B cell (primary cell): ENCODE measurements at regions not wholly inside any gene's neighbourhood (a gene's known extent, or its start where the extent isn't known, plus 50 kb on each side); places are given as distances from the start of the nearest gene placed in this dataset.

Source experiments
- ATAC-seq: fragments of 200-7000 bp; cut with Tn5 transposase; one replicate; pipeline ENCODE4 v1.10.0; 2021; ENCODE audit warnings: low read depth, mild to moderate bottlenecking, moderate number of reproducible peaks, moderate library complexity
- CTCF ChIA-PET: fragments of 350-600 bp; sonication (Branson Sonifier 250); formaldehyde crosslinking; loops from one replicate; lab custom pipeline; 2021; ENCODE audit warnings: antibody characterized with exemption, inconsistent platforms; lab: Charles Lee
- POLR2A ChIA-PET: fragments of 350-600 bp; sonication (Branson Sonifier 250); formaldehyde crosslinking; loops from one replicate; lab custom pipeline; 2021; ENCODE audit warnings: antibody characterized with exemption; lab: Charles Lee
- DNase-seq: peaks from one replicate; pipeline ENCODE4 v3.0.0; 2013
- H2AFZ ChIP-seq: 2 replicates; pipeline ENCODE4 v1.6.1; 2012; ENCODE audit warnings: mild to moderate bottlenecking, low read depth, low read length; ENCODE audit not compliant: insufficient read depth, poor library complexity, severe bottlenecking
- H3K27ac ChIP-seq, 2 donors: 1 replicate in 1 of 2; 2 replicates in 1 of 2; pipeline ENCODE4 v1.5.1; 2012 to 2013; ENCODE audit warnings: low read length in 2 of 2, mild to moderate bottlenecking in 2 of 2, moderate library complexity in 1 of 2
- H3K27me3 ChIP-seq, 4 experiments: fragments of 200-600 bp in 1 of 4; sonication (generic) in 1 of 4; replicated peaks in 1 of 4; 1 replicate in 2 of 4; 2 replicates in 2 of 4; pipeline versions ENCODE4 v1.6.1 to v1.7.0; 2013 to 2016; ENCODE audit warnings: low read length in 3 of 4, mild to moderate bottlenecking in 2 of 4, mixed read lengths in 1 of 4, moderate library complexity in 1 of 4; ENCODE audit not compliant: insufficient read depth in 4 of 4, control insufficient read depth in 3 of 4; ENCODE audit errors: control extremely low read depth in 1 of 4
- H3K36me3 ChIP-seq, 2 experiments: replicated peaks in 1 of 2; 1 replicate in 1 of 2; 2 replicates in 1 of 2; pipeline versions ENCODE4 v1.6.1 to v1.7.1; 2013; ENCODE audit warnings: low read length in 1 of 2; ENCODE audit not compliant: insufficient read depth in 2 of 2, control insufficient read depth in 1 of 2; ENCODE audit errors: control extremely low read depth in 1 of 2, extremely low read depth in 1 of 2
- H3K4me1 ChIP-seq, 2 donors: fragments of 200-600 bp in 1 of 2; sonication (generic) in 1 of 2; 1 replicate in 1 of 2; 2 replicates in 1 of 2; pipeline versions ENCODE4 v1.5.1 to v1.6.1; 2013 to 2017; ENCODE audit warnings: low read length in 2 of 2; ENCODE audit not compliant: control insufficient read depth in 2 of 2, insufficient read depth in 2 of 2
- H3K4me2 ChIP-seq: replicated peaks from 2 replicates; pipeline ENCODE3; 2012; ENCODE audit warnings: mild to moderate bottlenecking, low read depth, low read length; ENCODE audit not compliant: poor library complexity, severe bottlenecking
- H3K4me3 ChIP-seq, 5 experiments: fragments of 200-600 bp in 1 of 5; sonication (generic) in 1 of 5; 1 replicate in 3 of 5; 2 replicates in 2 of 5; pipeline versions ENCODE4 v1.5.1 to v1.7.0; 2011 to 2016; ENCODE audit warnings: low read length in 4 of 5, mild to moderate bottlenecking in 4 of 5, low read depth in 2 of 5, control low read depth in 1 of 5, moderate library complexity in 1 of 5; ENCODE audit not compliant: insufficient read depth in 1 of 5; ENCODE audit errors: control extremely low read depth in 1 of 5, extremely low read depth in 1 of 5
- H3K79me2 ChIP-seq: fragments of 200-600 bp; sonication (generic); one replicate; pipeline ENCODE4 v1.6.0; 2016; ENCODE audit warnings: low read length; ENCODE audit not compliant: control insufficient read depth, insufficient read depth
- H3K9ac ChIP-seq: fragments of 200-600 bp; sonication (generic); 2 replicates; pipeline ENCODE4 v1.6.1; 2017; ENCODE audit warnings: mild to moderate bottlenecking, low read length, moderate library complexity
- H3K9me3 ChIP-seq, 3 donors: one replicate each; pipeline versions ENCODE4 v1.6.1 to v1.7.1; 2013; ENCODE audit warnings: low read length in 2 of 3; ENCODE audit not compliant: control insufficient read depth in 2 of 3, insufficient read depth in 1 of 3; ENCODE audit errors: control extremely low read depth in 1 of 3
- H4K20me1 ChIP-seq: 2 replicates; pipeline ENCODE4 v1.6.0; 2012; ENCODE audit warnings: mild to moderate bottlenecking, low read length; ENCODE audit not compliant: insufficient read depth, control insufficient read depth, poor library complexity, severe bottlenecking
- H3K27ac Mint-ChIP-seq: one replicate; pipeline ENCODE4 v1.8.0; 2021; ENCODE audit warnings: mixed read lengths
- H3K27me3 Mint-ChIP-seq: one replicate; pipeline ENCODE4 v1.8.0; 2021; ENCODE audit warnings: mixed read lengths
- H3K4me1 Mint-ChIP-seq: one replicate; pipeline ENCODE4 v1.8.0; 2021; ENCODE audit warnings: mixed read lengths
- H3K4me3 Mint-ChIP-seq: one replicate; pipeline ENCODE4 v1.8.0; 2021; ENCODE audit warnings: mixed read lengths
- H3K9me3 Mint-ChIP-seq: one replicate; pipeline ENCODE4 v1.8.0; 2022; ENCODE audit warnings: mixed read lengths; ENCODE audit not compliant: insufficient read depth
- EZH2 ChIP-seq: IDR thresholded peaks from 2 replicates; pipeline ENCODE4 v1.6.1; 2012; ENCODE audit warnings: borderline replicate concordance, low read depth, mild to moderate bottlenecking, moderate library complexity, low read length; ENCODE audit not compliant: insufficient read depth, poor library complexity, severe bottlenecking
- WGBS: methylation state at CpG from one replicate; pipeline ENCODE4 v1.1.5; 2013; ENCODE audit warnings: missing lambda C conversion rate; ENCODE audit not compliant: insufficient coverage; 5-methylcytosine and 5-hydroxymethylcytosine counted together
- intact Hi-C: fragments of 100-400 bp; cut with micrococcal nuclease; formaldehyde crosslinking; loops from one replicate; pipeline ENCODE4 v1.10.0; 2022
- TF ChIP-seq, protein P1 (sequence below): fragments of 200-600 bp; IDR thresholded peaks from one replicate; pipeline ENCODE4 v1.8.0; 2022; ENCODE audit warnings: antibody characterized with exemption, mild to moderate bottlenecking

GRCh38 chr6:40282986-40283385, 304.2 kb downstream of the LRFN2 start:
- Histone ChIP-seq H3K9me3 (no peaks in the 10 kb centered on the region), H3K36me3 (no peaks in the 10 kb centered on the region), H3K79me2 (no peaks in the 10 kb centered on the region), H3K9ac (no peak overlapping the region), H3K4me2 (no peak overlapping the region), H3K27me3 (peaks cover 0 to 9% (median 1%) of the 10 kb centered on the region in 4 experiments), H3K4me3 (no peak overlapping the region), H2AFZ (no peak overlapping the region), H3K4me1 (no peaks in the 10 kb centered on the region), H3K27ac (no peak overlapping the region), H4K20me1 (no peaks in the 10 kb centered on the region)
- Mint-ChIP-seq H3K4me1 (no peaks in the 10 kb centered on the region), H3K4me3 (no peak overlapping the region), H3K9me3 (no peaks in the 10 kb centered on the region), H3K27ac (no peak overlapping the region), H3K27me3 (peaks cover 31% of the 10 kb centered on the region)
- ChIA-PET POLR2A (no interaction called here), CTCF (no interaction called here)
- no peak for DNase-seq
- ATAC-seq, result no peak
- intact Hi-C loops, result no loop called here
- WGBS, result 90% methylated on average over 1 of the region's 2 CpGs
- TF ChIP-seq, protein P1, sequence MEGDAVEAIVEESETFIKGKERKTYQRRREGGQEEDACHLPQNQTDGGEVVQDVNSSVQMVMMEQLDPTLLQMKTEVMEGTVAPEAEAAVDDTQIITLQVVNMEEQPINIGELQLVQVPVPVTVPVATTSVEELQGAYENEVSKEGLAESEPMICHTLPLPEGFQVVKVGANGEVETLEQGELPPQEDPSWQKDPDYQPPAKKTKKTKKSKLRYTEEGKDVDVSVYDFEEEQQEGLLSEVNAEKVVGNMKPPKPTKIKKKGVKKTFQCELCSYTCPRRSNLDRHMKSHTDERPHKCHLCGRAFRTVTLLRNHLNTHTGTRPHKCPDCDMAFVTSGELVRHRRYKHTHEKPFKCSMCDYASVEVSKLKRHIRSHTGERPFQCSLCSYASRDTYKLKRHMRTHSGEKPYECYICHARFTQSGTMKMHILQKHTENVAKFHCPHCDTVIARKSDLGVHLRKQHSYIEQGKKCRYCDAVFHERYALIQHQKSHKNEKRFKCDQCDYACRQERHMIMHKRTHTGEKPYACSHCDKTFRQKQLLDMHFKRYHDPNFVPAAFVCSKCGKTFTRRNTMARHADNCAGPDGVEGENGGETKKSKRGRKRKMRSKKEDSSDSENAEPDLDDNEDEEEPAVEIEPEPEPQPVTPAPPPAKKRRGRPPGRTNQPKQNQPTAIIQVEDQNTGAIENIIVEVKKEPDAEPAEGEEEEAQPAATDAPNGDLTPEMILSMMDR, result no peak
- no peak for TF ChIP-seq EZH2

DNA sequence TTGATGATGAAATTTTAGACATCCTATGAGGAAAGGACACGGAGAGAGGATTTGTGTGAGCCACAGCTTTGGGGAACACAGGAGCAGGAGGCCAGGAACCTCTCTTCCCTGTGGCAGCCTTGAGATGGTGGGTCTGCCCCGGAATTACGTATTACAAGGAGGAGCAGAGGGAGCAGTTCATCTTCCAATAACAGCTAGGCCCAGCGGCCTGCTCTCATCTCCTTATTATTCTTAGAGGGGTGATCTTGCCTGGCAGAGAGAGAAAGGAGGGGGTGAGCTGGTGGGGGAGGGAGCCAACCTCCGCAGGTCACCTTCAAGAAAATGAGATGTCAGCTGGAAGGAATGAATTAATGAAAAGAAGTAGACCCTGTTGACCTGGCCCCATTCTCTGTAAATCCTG, 305.8 kb downstream of the LRFN2 start:
- H3K4me3 ChIP-seq, result no peak overlapping the region
- H3K9me3 Mint-ChIP-seq, result no peaks in the 10 kb centered on the region
- H3K27ac ChIP-seq, result no peak overlapping the region
- no peak for ATAC-seq
- TF ChIP-seq, protein P1, result no peak
- TF ChIP-seq EZH2, result no peak
- no peaks in the 10 kb centered on the region for H3K36me3 ChIP-seq
- no peaks in the 10 kb centered on the region for H3K4me1 ChIP-seq
- no peak overlapping the region for H3K9ac ChIP-seq
- 94% methylated on average over 2 of the region's 5 CpGs for WGBS
- H3K4me2 ChIP-seq, result no peak overlapping the region
- no peak overlapping the region for H3K27ac Mint-ChIP-seq
- no peak overlapping the region for H3K4me3 Mint-ChIP-seq
- peaks cover 0 to 3% (median 0%) of the 10 kb centered on the region in 4 experiments for H3K27me3 ChIP-seq
- no peaks in the 10 kb centered on the region for H3K4me1 Mint-ChIP-seq
- POLR2A ChIA-PET, result no interaction called here
- H2AFZ ChIP-seq, result no peak overlapping the region
- no peaks in the 10 kb centered on the region for H4K20me1 ChIP-seq
- H3K9me3 ChIP-seq, result no peaks in the 10 kb centered on the region
- intact Hi-C loops, result no loop called here
- DNase-seq, result no peak
- CTCF ChIA-PET, result no interaction called here
- peaks cover 19% of the 10 kb centered on the region for H3K27me3 Mint-ChIP-seq
- H3K79me2 ChIP-seq, result no peaks in the 10 kb centered on the region
